Bronchial epithelial cell (primary cell): ENCODE measurements at regions not wholly inside any gene's neighbourhood (a gene's known extent, or its start where the extent isn't known, plus 50 kb on each side); places are given as distances from the start of the nearest gene placed in this dataset.

Experiments used
- DNase-seq: peaks from one replicate; pipeline ENCODE4 v3.0.0-alpha.2; 2010; ENCODE audit warnings: low read depth
- FAIRE-seq: peaks from 2 replicates; lab custom pipeline; 2011; peaks lifted over from hg19 to GRCh38; lab: Jason Lieb, UNC
- H3K27me3 ChIP-seq: 2 replicates; pipeline ENCODE4 v1.5.1; 2011; ENCODE audit warnings: low read length; ENCODE audit not compliant: control insufficient read depth, insufficient read depth
- H3K36me3 ChIP-seq: 2 replicates; pipeline ENCODE4 v1.5.1; 2011; ENCODE audit warnings: low read length; ENCODE audit not compliant: control insufficient read depth, insufficient read depth
- H3K4me3 ChIP-seq: 2 replicates; pipeline ENCODE4 v1.5.1; 2011; ENCODE audit warnings: mild to moderate bottlenecking, low read depth, low read length, control low read depth
- TF ChIP-seq, protein P1 (sequence below): IDR thresholded peaks from 2 replicates; pipeline ENCODE4 v1.5.1; 2011; ENCODE audit warnings: mild to moderate bottlenecking, moderate library complexity, low read length, control low read depth, inconsistent platforms; ENCODE audit not compliant: insufficient read depth, severe bottlenecking

GRCh38 chr21:41071258-41072171 lies 96.4 kb upstream of the BACE2 start:
- H3K36me3 ChIP-seq: no peaks in the 10 kb centered on the region
- TF ChIP-seq, protein P1, sequence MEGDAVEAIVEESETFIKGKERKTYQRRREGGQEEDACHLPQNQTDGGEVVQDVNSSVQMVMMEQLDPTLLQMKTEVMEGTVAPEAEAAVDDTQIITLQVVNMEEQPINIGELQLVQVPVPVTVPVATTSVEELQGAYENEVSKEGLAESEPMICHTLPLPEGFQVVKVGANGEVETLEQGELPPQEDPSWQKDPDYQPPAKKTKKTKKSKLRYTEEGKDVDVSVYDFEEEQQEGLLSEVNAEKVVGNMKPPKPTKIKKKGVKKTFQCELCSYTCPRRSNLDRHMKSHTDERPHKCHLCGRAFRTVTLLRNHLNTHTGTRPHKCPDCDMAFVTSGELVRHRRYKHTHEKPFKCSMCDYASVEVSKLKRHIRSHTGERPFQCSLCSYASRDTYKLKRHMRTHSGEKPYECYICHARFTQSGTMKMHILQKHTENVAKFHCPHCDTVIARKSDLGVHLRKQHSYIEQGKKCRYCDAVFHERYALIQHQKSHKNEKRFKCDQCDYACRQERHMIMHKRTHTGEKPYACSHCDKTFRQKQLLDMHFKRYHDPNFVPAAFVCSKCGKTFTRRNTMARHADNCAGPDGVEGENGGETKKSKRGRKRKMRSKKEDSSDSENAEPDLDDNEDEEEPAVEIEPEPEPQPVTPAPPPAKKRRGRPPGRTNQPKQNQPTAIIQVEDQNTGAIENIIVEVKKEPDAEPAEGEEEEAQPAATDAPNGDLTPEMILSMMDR: peak; percentile 19
- no peak overlapping the region for H3K4me3 ChIP-seq
- H3K27me3 ChIP-seq: no peaks in the 10 kb centered on the region
- no peak for FAIRE-seq
- DNase-seq: no peak

DNA sequence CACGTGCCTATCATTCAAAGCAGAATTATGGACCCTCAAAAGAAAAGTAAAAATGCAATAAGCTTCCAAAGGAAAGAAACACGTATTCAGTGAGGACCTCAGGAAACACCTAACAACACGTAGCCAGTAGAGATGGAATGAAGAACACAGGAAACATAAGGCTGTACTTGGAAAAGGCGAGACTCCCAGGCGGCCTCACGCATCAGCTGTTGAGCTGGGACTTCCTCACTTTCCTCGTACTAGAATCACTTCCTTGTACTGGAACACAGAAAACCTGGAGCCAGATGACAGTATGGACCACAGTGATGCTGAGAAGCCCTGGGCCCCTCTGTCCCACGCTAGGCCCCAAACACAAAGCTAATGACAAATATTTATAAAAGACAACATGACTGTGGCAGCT lies 94.4 kb upstream of the BACE2 start:
- TF ChIP-seq, protein P1: no peak
- H3K27me3 ChIP-seq: no peaks in the 10 kb centered on the region
- H3K4me3 ChIP-seq: no peak overlapping the region
- DNase-seq (no peak), FAIRE-seq (no peak)
- no peaks in the 10 kb centered on the region for H3K36me3 ChIP-seq

DNA sequence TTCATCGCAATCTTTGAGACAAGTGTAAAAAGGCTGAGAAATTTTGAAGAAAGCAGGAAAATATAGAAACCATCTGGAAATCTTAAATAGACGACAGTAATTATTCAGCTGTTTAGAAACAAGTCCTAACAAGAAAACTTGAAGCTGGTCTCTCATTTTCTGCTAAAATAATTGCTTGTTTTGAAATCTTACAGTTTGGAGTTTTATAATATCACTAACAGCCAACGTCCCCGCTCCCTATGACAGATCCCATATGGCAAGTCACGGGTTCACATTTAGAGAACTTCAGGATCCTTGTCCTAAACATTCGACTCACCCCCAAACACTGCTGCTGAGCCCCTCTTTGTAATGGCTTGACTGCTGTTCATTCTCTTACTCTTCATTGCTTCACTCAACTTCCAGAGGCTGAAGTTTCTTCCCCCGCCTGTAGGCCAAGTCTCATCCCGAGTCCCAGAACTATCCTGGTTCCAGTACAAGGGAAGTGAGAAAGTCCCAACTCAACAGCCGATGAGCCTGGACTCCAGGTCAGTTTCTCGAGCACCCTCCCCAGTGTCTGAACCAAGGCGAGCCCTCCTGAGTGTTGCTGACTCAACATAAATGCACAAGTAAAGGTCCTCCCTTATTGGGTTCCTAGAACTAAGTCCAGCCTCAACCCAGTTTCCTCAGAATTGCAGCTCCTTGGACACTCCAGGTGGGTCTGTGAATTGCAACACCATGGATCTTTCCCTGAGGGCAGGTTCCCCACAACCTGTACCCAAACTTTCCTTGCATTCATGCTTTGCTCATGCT lies 93.4 kb upstream of the BACE2 start:
- Histone ChIP-seq H3K36me3 (no peaks in the 10 kb centered on the region), H3K4me3 (no peak overlapping the region), H3K27me3 (no peaks in the 10 kb centered on the region)
- TF ChIP-seq, protein P1: no peak
- DNase-seq: no peak
- no peak for FAIRE-seq

- Histone ChIP-seq H3K36me3 (no peaks in the 10 kb centered on the region), H3K4me3 (no peak overlapping the region), H3K27me3 (no peaks in the 10 kb centered on the region)
- TF ChIP-seq, protein P1: no peak
- FAIRE-seq (no peak), DNase-seq (no peak)
Measured at GRCh38 chr21:41075656-41076055, 92.3 kb upstream of the BACE2 start.

DNA sequence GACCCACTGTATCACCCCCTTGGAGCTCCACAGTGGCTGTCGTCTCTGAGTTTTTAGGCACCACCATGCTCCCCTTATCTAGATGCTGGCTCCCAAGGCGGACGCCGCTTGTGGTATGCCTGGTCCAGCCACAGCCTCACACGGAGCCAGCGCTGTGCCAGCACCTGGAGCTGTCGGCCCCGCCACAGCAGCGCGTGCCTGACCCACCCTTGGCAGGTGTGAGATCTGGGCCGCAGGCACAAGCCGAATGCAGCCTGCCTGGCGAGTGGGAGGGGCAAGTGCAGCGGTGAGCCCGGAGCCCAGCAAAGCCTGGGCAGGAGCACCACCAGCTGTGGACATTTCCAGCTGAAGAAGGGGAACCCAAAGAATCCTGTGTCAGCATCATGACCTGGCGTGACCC lies 91.9 kb upstream of the BACE2 start:
- no peak for FAIRE-seq
- no peak for DNase-seq
- Histone ChIP-seq H3K4me3 (no peak overlapping the region), H3K27me3 (no peaks in the 10 kb centered on the region), H3K36me3 (no peaks in the 10 kb centered on the region)
- TF ChIP-seq, protein P1: no peak
